Left lung (tissue), 4 donors: ENCODE measurements at regions not wholly inside any gene's neighbourhood (a gene's known extent, or its start where the extent isn't known, plus 50 kb on each side); places are given as distances from the start of the nearest gene placed in this dataset.
"Not testable (repeated sequence)": the region's sequence is repeated elsewhere in the genome, so short reads cannot be mapped to it uniquely, and the experiment has no call there.

ENCODE experiments used
- ATAC-seq: fragments of 200-7000 bp; cut with Tn5 transposase; one replicate; pipeline ENCODE4 v1.9.1; 2020; ENCODE audit warnings: moderate library complexity
- DNase-seq, 4 donors: peaks; one replicate each; pipeline ENCODE4 v3.0.0-alpha.2; 2013 to 2020
- H3K27ac ChIP-seq, 2 donors: fragments of 200-600 bp; sonication (generic) in 1 of 2; one replicate each; pipeline versions ENCODE4 v1.5.0 to v1.8.0; 2020 to 2021
- H3K27me3 ChIP-seq, 2 donors: fragments of 200-600 bp; sonication (generic) in 1 of 2; one replicate each; pipeline versions ENCODE4 v1.5.0 to v1.8.0; 2020 to 2021
- H3K36me3 ChIP-seq, 2 donors: fragments of 200-600 bp; sonication (generic) in 1 of 2; one replicate each; pipeline versions ENCODE4 v1.5.0 to v1.8.0; 2020 to 2021
- H3K4me1 ChIP-seq, 2 donors: fragments of 200-600 bp; one replicate each; pipeline ENCODE4 v1.8.0; 2021
- H3K4me3 ChIP-seq, 2 donors: fragments of 200-600 bp; sonication (generic) in 1 of 2; one replicate each; pipeline versions ENCODE4 v1.5.0 to v1.8.0; 2020 to 2021; ENCODE audit warnings: mild to moderate bottlenecking in 1 of 2
- H3K9me3 ChIP-seq, 2 donors: fragments of 200-600 bp; sonication (generic) in 1 of 2; one replicate each; pipeline versions ENCODE4 v1.5.0 to v1.8.0; 2020 to 2021
- intact Hi-C, 2 donors: fragments of 100-400 bp; cut with DNase I; formaldehyde crosslinking; loops; one replicate each; pipeline versions ENCODE4 v1.11.2 to v1.14.2; 2022
- TF ChIP-seq, protein P1 (sequence below), 2 donors: fragments of 200-600 bp; sonication (generic) in 1 of 2; IDR thresholded peaks; one replicate each; pipeline versions ENCODE4 v1.5.0 to v1.8.0; 2021; ENCODE audit warnings: antibody characterized with exemption in 2 of 2
- donor health status: DM: no; HTN: yes; CAD: no.
- donor health status: DM: no; HTN: no; CAD: no.

- Histone ChIP-seq H3K27me3 (peaks cover 9 to 68% of the 10 kb centered on the region in 2 donors), H3K36me3 (no peaks in the 10 kb centered on the region), H3K4me3 (no peak overlapping the region), H3K4me1 (no peaks in the 10 kb centered on the region), H3K27ac (no peak overlapping the region), H3K9me3 (no peaks in the 10 kb centered on the region)
- intact Hi-C loops: no loop called here
- ATAC-seq: no peak
- DNase-seq: peak in 1 of 4 donors; percentile 8
- TF ChIP-seq, protein P1, sequence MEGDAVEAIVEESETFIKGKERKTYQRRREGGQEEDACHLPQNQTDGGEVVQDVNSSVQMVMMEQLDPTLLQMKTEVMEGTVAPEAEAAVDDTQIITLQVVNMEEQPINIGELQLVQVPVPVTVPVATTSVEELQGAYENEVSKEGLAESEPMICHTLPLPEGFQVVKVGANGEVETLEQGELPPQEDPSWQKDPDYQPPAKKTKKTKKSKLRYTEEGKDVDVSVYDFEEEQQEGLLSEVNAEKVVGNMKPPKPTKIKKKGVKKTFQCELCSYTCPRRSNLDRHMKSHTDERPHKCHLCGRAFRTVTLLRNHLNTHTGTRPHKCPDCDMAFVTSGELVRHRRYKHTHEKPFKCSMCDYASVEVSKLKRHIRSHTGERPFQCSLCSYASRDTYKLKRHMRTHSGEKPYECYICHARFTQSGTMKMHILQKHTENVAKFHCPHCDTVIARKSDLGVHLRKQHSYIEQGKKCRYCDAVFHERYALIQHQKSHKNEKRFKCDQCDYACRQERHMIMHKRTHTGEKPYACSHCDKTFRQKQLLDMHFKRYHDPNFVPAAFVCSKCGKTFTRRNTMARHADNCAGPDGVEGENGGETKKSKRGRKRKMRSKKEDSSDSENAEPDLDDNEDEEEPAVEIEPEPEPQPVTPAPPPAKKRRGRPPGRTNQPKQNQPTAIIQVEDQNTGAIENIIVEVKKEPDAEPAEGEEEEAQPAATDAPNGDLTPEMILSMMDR (IDR thresholded peaks at IDR 0.05): no peak
Observed at GRCh38 chr12:53868511-53868986, 70.1 kb upstream of the HOXC13 start.

DNA sequence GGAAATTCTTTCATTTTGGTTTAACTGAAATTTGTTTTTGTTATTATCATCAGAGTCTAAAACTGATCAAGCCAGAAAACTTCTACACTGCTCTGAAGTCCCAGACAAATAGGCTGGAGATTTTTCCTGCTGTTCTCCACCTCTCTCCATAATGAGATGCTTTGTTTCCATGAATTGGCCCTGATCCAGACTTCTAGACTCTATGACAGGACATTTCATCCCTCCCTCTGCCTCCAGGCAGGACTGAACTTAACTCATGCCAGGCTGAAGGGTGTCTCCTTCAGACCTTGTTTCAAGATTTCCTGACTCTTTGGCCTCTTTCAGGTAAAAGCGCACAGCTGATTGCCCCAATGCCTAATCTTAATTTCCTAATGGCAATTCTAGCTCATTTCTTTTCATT, 69.1 kb upstream of the HOXC13 start:
- no peaks in the 10 kb centered on the region for H3K36me3 ChIP-seq
- TF ChIP-seq, protein P1 (IDR thresholded peaks at IDR 0.05): no peak
- DNase-seq: no peak

DNA sequence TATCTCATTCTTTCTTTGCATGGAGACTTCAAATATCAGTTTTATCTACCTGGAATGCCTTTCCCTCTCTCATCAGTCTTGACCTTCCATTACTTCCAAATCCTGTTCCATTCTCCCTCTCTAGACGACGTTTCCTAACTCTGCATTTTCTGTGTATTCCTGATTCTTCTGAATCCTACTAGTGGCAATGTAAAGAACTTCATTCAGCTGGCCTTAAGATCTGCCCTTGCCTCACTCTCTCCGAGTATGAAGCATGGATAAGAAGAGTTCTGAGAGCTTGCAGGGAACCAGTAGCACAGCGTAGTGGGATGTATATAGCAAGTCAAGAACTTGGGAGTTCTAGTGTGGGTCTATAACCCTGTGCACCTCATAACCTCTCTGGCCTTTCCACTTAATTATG, 68.5 kb upstream of the HOXC13 start:
- ATAC-seq (no peak), DNase-seq (no peak)
- H3K36me3 ChIP-seq: no peaks in the 10 kb centered on the region
- H3K4me3 ChIP-seq: no peak overlapping the region
- no peaks in the 10 kb centered on the region for H3K9me3 ChIP-seq
- TF ChIP-seq, protein P1 (IDR thresholded peaks at IDR 0.05): no peak
- no peak overlapping the region for H3K27ac ChIP-seq
- intact Hi-C loops: no loop called here
- H3K27me3 ChIP-seq: peaks cover 9 to 59% of the 10 kb centered on the region in 2 donors
- no peaks in the 10 kb centered on the region for H3K4me1 ChIP-seq

More for the DNA sequence above, 69.1 kb upstream of the HOXC13 start:
- H3K27me3 ChIP-seq: peaks cover 9 to 63% of the 10 kb centered on the region in 2 donors
- no peaks in the 10 kb centered on the region for H3K4me1 ChIP-seq
- no peaks in the 10 kb centered on the region for H3K9me3 ChIP-seq
- no peak overlapping the region for H3K4me3 ChIP-seq
- intact Hi-C loops: no loop called here
- no peak overlapping the region for H3K27ac ChIP-seq
- ATAC-seq: no peak

DNA sequence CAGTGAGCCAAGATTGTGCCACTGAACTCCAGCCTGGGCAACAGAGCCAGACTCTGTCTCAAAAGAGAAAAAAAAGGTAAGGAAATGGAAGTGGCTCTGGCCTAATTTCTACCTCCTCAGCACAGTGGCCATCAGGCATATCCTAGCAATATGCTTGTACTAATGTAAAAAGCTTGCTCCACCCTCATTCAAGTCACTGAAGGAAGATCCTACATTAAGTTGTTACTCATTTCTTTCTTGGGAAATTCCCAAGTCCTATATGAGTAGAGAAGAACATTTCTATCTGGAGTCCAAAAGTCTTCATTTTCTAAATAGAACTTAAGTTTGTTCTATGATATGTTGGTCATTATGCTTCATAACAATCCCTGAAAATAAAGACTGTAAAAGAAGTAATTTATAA, 67.3 kb upstream of the HOXC13 start:
- Histone ChIP-seq H3K4me3 (no peak overlapping the region), H3K27me3 (peaks cover 9 to 60% of the 10 kb centered on the region in 2 donors), H3K36me3 (no peaks in the 10 kb centered on the region), H3K9me3 (no peaks in the 10 kb centered on the region), H3K4me1 (no peaks in the 10 kb centered on the region), H3K27ac (no peak overlapping the region)
- intact Hi-C loops: no loop called here
- TF ChIP-seq, protein P1 (IDR thresholded peaks at IDR 0.05): no peak
- ATAC-seq (no peak), DNase-seq (no peak)

DNA sequence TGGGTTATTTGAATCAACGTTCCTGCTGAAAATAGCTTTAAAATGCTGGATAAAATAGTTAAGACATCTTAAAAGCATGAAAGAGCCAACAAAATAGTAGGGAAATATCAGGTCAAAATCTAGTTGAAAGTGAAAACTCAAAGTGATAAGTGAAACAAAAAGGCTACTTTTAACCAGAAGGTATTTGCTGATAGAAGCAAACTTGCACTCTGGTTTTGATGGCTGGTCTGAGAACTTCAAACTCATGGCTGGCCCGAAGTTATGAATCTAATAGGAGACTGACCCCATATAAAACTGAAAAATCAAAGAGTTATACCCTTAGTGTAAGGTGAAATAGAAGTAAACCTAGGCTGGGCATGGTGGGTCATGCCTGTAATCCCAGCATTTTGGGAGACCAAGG, 66.3 kb upstream of the HOXC13 start:
- no peak overlapping the region for H3K27ac ChIP-seq
- H3K36me3 ChIP-seq: no peaks in the 10 kb centered on the region
- no peak for DNase-seq
- no peaks in the 10 kb centered on the region for H3K4me1 ChIP-seq
- ATAC-seq: no peak
- intact Hi-C loops: no loop called here
- H3K4me3 ChIP-seq: no peak overlapping the region
- H3K9me3 ChIP-seq: no peaks in the 10 kb centered on the region
- peaks cover 9 to 52% of the 10 kb centered on the region in 2 donors for H3K27me3 ChIP-seq
- TF ChIP-seq, protein P1 (IDR thresholded peaks at IDR 0.05): no peak

DNA sequence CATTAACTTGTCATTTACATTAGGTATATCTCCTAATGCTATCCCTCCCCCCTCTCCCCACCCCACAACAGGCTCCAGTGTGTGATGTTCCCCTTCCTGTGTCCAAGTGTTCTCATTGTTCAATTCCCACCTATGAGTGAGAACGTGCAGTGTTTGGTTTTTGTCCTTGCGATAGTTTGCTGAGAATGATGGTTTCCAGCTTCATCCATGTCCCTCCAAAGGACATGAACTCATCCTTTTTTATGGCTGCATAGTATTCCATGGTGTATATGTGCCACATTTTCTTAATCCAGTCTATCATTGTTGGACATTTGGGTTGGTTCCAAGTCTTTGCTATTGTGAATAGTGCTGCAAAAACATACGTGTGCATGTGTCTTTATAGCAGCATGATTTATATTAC, 60.7 kb upstream of the HOXC13 start:
- H3K4me1 ChIP-seq, H3K9me3 ChIP-seq, intact Hi-C loops, H3K27ac ChIP-seq, ATAC-seq, H3K36me3 ChIP-seq, DNase-seq, H3K4me3 ChIP-seq: not testable (repeated sequence)
- peaks cover 5 to 41% of the 10 kb centered on the region in 2 donors for H3K27me3 ChIP-seq
